ENCODE measurements at regions not wholly inside any gene's neighbourhood (a gene's known extent, or its start where the extent isn't known, plus 50 kb on each side); places are given as distances from the start of the nearest gene placed in this dataset.
"Not testable (repeated sequence)": the region's sequence is repeated elsewhere in the genome, so short reads cannot be mapped to it uniquely, and the experiment has no call there.

- no peak overlapping the region for H3K27ac ChIP-seq (ENCODE audit: low read depth in 2 of 2, low read length in 1 of 2)
- H3K36me3 ChIP-seq (replicated peaks in 1 of 2; ENCODE audit: control insufficient read depth in 1 of 2, insufficient read depth in 2 of 2, low read length in 1 of 2), result no peaks in the 10 kb centered on the region
- no peaks in the 10 kb centered on the region for H3K9me2 ChIP-seq
- no peak overlapping the region for H3K4me3 ChIP-seq (ENCODE audit: low read depth in 2 of 2, low read length in 1 of 2)
- no peaks in the 10 kb centered on the region for H3K27me3 ChIP-seq (ENCODE audit: insufficient read depth)
- H3K4me2 ChIP-seq, result no peak overlapping the region
- no peak overlapping the region for H2AFZ ChIP-seq (ENCODE audit: low read depth)
- no peak overlapping the region for H3K9ac ChIP-seq
- TF ChIP-seq CTCF (IDR thresholded peaks at IDR 0.05) (no peak), GABPA (IDR thresholded peaks at IDR 0.05; ENCODE audit: low read depth) (no peak), ELF1 (IDR thresholded peaks at IDR 0.05) (no peak)
- 4% methylated on average over 2 of the region's 2 CpGs for WGBS (ENCODE audit: low lambda C conversion rate)
- no peak for DNase-seq
- no peaks in the 10 kb centered on the region for H3F3A ChIP-seq (replicated peaks; ENCODE audit: insufficient read depth)
- CTCF ChIA-PET, result no interaction called here
- no peaks in the 10 kb centered on the region for H3K79me2 ChIP-seq (ENCODE audit: insufficient read depth)
- POLR2A ChIA-PET, result no interaction called here
- H3K4me1 ChIP-seq (ENCODE audit: control insufficient read depth in 1 of 2, insufficient read depth in 2 of 2, low read depth in 1 of 2, low read length in 1 of 2), result no peaks in the 10 kb centered on the region
- no peaks in the 10 kb centered on the region for H4K20me1 ChIP-seq (ENCODE audit: insufficient read depth)
- H3K9me3 ChIP-seq, result no peaks in the 10 kb centered on the region
These were observed 122.8 kb upstream of the HS3ST4 start for GRCh38 chr16:25568991-25569390.

- Histone ChIP-seq H3K4me2 (no peak overlapping the region), H3K4me3 (ENCODE audit: low read depth in 2 of 2, low read length in 1 of 2) (no peak overlapping the region), H4K20me1 (ENCODE audit: insufficient read depth) (no peaks in the 10 kb centered on the region), H3K27ac (ENCODE audit: low read depth in 2 of 2, low read length in 1 of 2) (no peak overlapping the region), H3F3A (replicated peaks; ENCODE audit: insufficient read depth) (no peaks in the 10 kb centered on the region), H3K9me2 (no peaks in the 10 kb centered on the region), H3K79me2 (ENCODE audit: insufficient read depth) (no peaks in the 10 kb centered on the region), H3K36me3 (replicated peaks in 1 of 2; ENCODE audit: control insufficient read depth in 1 of 2, insufficient read depth in 2 of 2, low read length in 1 of 2) (no peaks in the 10 kb centered on the region), H3K9ac (no peak overlapping the region), H3K9me3 (no peaks in the 10 kb centered on the region), H2AFZ (ENCODE audit: low read depth) (no peak overlapping the region), H3K27me3 (ENCODE audit: insufficient read depth) (no peaks in the 10 kb centered on the region), H3K4me1 (ENCODE audit: control insufficient read depth in 1 of 2, insufficient read depth in 2 of 2, low read depth in 1 of 2, low read length in 1 of 2) (no peaks in the 10 kb centered on the region)
- DNase-seq, result no peak
- no peak for TF ChIP-seq FOXJ3 (CRISPR knock-in tag; IDR thresholded peaks at IDR 0.05)
- TF ChIP-seq NFIC (IDR thresholded peaks at IDR 0.05; ENCODE audit: borderline replicate concordance), result no peak
- CTCF ChIA-PET, result no interaction called here
- POLR2A ChIA-PET, result no interaction called here
- WGBS (ENCODE audit: low lambda C conversion rate), result 1% methylated on average over 3 of the region's 3 CpGs
These were observed 125.6 kb upstream of the HS3ST4 start for GRCh38 chr16:25566183-25566582.

- no peak for TF ChIP-seq FOXM1 (IDR thresholded peaks at IDR 0.05; ENCODE audit: low read depth)
- TF ChIP-seq RCOR1 (IDR thresholded peaks at IDR 0.05; ENCODE audit: low read length), result no peak
- no peak for TF ChIP-seq TAF1 (IDR thresholded peaks at IDR 0.05; ENCODE audit: borderline replicate concordance, low read depth, low read length)
- no peak for TF ChIP-seq ELF1 (IDR thresholded peaks at IDR 0.05)
- TF ChIP-seq NFIC (IDR thresholded peaks at IDR 0.05; ENCODE audit: borderline replicate concordance), result no peak
- no peak for TF ChIP-seq RFX5 (IDR thresholded peaks at IDR 0.05; ENCODE audit: low read length)
- TF ChIP-seq SIN3A (IDR thresholded peaks at IDR 0.05; ENCODE audit: borderline replicate concordance, low read depth, low read length), result no peak
- TF ChIP-seq EP300 (IDR thresholded peaks at IDR 0.05; ENCODE audit: borderline replicate concordance in 1 of 2, low read depth in 1 of 2, low read length in 1 of 2), result no peak
- CTCF ChIA-PET, result no interaction called here
- no peaks in the 10 kb centered on the region for H3F3A ChIP-seq (replicated peaks; ENCODE audit: insufficient read depth)
These were observed 128.1 kb upstream of the HS3ST4 start for GRCh38 chr16:25563700-25564099.

GRCh38 chr16:25561723-25562122 lies 130.0 kb upstream of the HS3ST4 start:
- H3K4me3 ChIP-seq (ENCODE audit: low read depth in 2 of 2, low read length in 1 of 2); H3K79me2 ChIP-seq (ENCODE audit: insufficient read depth); H3K4me2 ChIP-seq; H3K4me1 ChIP-seq (ENCODE audit: control insufficient read depth in 1 of 2, insufficient read depth in 2 of 2, low read depth in 1 of 2, low read length in 1 of 2); H3K9ac ChIP-seq; POLR2A ChIA-PET; H3K27ac ChIP-seq (ENCODE audit: low read depth in 2 of 2, low read length in 1 of 2); DNase-seq; H3K36me3 ChIP-seq (replicated peaks in 1 of 2; ENCODE audit: control insufficient read depth in 1 of 2, insufficient read depth in 2 of 2, low read length in 1 of 2); CTCF ChIA-PET; H3K9me2 ChIP-seq; H3K27me3 ChIP-seq (ENCODE audit: insufficient read depth); H3F3A ChIP-seq (replicated peaks; ENCODE audit: insufficient read depth); H3K9me3 ChIP-seq; H4K20me1 ChIP-seq (ENCODE audit: insufficient read depth); H2AFZ ChIP-seq (ENCODE audit: low read depth): not testable (repeated sequence)
- WGBS (ENCODE audit: low lambda C conversion rate), result 18% methylated on average over 3 of the region's 3 CpGs

More at GRCh38 chr16:25563700-25564099, 128.1 kb upstream of the HS3ST4 start:
- 0% methylated on average over 4 of the region's 4 CpGs for WGBS (ENCODE audit: low lambda C conversion rate)
- Histone ChIP-seq H3K4me2 (no peak overlapping the region), H3K9me2 (no peaks in the 10 kb centered on the region), H3K4me3 (ENCODE audit: low read depth in 2 of 2, low read length in 1 of 2) (no peak overlapping the region), H3K27ac (ENCODE audit: low read depth in 2 of 2, low read length in 1 of 2) (no peak overlapping the region), H3K79me2 (ENCODE audit: insufficient read depth) (no peaks in the 10 kb centered on the region), H3K27me3 (ENCODE audit: insufficient read depth) (no peaks in the 10 kb centered on the region), H3K9me3 (no peaks in the 10 kb centered on the region), H3K9ac (no peak overlapping the region), H3K4me1 (ENCODE audit: control insufficient read depth in 1 of 2, insufficient read depth in 2 of 2, low read depth in 1 of 2, low read length in 1 of 2) (no peaks in the 10 kb centered on the region), H2AFZ (ENCODE audit: low read depth) (no peak overlapping the region), H4K20me1 (ENCODE audit: insufficient read depth) (no peaks in the 10 kb centered on the region), H3K36me3 (replicated peaks in 1 of 2; ENCODE audit: control insufficient read depth in 1 of 2, insufficient read depth in 2 of 2, low read length in 1 of 2) (no peaks in the 10 kb centered on the region)
- POLR2A ChIA-PET, result no interaction called here
- DNase-seq, result no peak

GRCh38 chr16:25556968-25557312 lies 134.8 kb upstream of the HS3ST4 start:
- H3K4me1 ChIP-seq (ENCODE audit: control insufficient read depth in 1 of 2, insufficient read depth in 2 of 2, low read depth in 1 of 2, low read length in 1 of 2); H3K9me3 ChIP-seq; H3K79me2 ChIP-seq (ENCODE audit: insufficient read depth); CTCF ChIA-PET; H3K27me3 ChIP-seq (ENCODE audit: insufficient read depth); H4K20me1 ChIP-seq (ENCODE audit: insufficient read depth); POLR2A ChIA-PET; H3K4me2 ChIP-seq; H3K9ac ChIP-seq; H2AFZ ChIP-seq (ENCODE audit: low read depth); H3K4me3 ChIP-seq (ENCODE audit: low read depth in 2 of 2, low read length in 1 of 2); H3F3A ChIP-seq (replicated peaks; ENCODE audit: insufficient read depth); H3K36me3 ChIP-seq (replicated peaks in 1 of 2; ENCODE audit: control insufficient read depth in 1 of 2, insufficient read depth in 2 of 2, low read length in 1 of 2); H3K27ac ChIP-seq (ENCODE audit: low read depth in 2 of 2, low read length in 1 of 2); DNase-seq; H3K9me2 ChIP-seq: not testable (repeated sequence)
- 4% methylated on average over 4 of the region's 4 CpGs for WGBS (ENCODE audit: low lambda C conversion rate)

Data from SK-N-SH (cell line).